ENCODE measurements at regions not wholly inside any gene's neighbourhood (a gene's known extent, or its start where the extent isn't known, plus 50 kb on each side); places are given as distances from the start of the nearest gene placed in this dataset.

DNA sequence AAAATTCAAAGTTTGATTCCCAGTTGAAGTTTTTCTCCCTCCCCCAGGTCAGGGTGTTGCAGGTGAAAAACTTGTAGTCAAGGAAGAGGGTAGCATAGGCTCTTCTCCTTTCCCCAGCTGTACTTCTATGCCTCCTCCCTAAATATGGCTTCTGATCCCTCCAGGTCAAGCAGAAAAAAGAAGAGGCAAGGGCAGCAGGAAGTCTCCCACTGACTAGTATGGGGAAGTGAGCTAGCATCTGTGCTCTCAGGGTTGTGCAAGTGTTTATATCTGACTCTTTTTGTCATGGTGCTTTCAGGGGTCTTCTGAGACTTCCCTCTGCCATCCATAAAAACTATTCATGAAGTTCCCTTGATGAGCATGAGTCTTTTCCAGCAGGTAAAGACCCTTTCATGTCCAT lies 76.0 kb downstream of the ATPSCKMT start:
- Histone ChIP-seq H3K27ac (ENCODE audit: low read length) (no peak overlapping the region), H3K4me2 (ENCODE audit: low read length) (no peak overlapping the region), H3K4me3 (ENCODE audit: low read length) (no peak overlapping the region), H3K9me3 (ENCODE audit: low read length) (no peaks in the 10 kb centered on the region), H3K27me3 (ENCODE audit: insufficient read depth, low read depth, low read length) (no peaks in the 10 kb centered on the region), H3F3A (ENCODE audit: insufficient read depth, low read length, poor library complexity, severe bottlenecking) (no peaks in the 10 kb centered on the region), H3K9ac (ENCODE audit: low read length) (no peak overlapping the region), H3K79me2 (replicated peaks; ENCODE audit: insufficient read depth, low read length) (no peaks in the 10 kb centered on the region), H4K20me1 (ENCODE audit: insufficient read depth) (no peaks in the 10 kb centered on the region), H3K36me3 (ENCODE audit: insufficient read depth, low read length) (no peaks in the 10 kb centered on the region), H3K9me2 (ENCODE audit: insufficient read depth, low read length) (no peaks in the 10 kb centered on the region), H2AFZ (ENCODE audit: low read depth, low read length) (no peak overlapping the region)
- TF ChIP-seq, protein P1, sequence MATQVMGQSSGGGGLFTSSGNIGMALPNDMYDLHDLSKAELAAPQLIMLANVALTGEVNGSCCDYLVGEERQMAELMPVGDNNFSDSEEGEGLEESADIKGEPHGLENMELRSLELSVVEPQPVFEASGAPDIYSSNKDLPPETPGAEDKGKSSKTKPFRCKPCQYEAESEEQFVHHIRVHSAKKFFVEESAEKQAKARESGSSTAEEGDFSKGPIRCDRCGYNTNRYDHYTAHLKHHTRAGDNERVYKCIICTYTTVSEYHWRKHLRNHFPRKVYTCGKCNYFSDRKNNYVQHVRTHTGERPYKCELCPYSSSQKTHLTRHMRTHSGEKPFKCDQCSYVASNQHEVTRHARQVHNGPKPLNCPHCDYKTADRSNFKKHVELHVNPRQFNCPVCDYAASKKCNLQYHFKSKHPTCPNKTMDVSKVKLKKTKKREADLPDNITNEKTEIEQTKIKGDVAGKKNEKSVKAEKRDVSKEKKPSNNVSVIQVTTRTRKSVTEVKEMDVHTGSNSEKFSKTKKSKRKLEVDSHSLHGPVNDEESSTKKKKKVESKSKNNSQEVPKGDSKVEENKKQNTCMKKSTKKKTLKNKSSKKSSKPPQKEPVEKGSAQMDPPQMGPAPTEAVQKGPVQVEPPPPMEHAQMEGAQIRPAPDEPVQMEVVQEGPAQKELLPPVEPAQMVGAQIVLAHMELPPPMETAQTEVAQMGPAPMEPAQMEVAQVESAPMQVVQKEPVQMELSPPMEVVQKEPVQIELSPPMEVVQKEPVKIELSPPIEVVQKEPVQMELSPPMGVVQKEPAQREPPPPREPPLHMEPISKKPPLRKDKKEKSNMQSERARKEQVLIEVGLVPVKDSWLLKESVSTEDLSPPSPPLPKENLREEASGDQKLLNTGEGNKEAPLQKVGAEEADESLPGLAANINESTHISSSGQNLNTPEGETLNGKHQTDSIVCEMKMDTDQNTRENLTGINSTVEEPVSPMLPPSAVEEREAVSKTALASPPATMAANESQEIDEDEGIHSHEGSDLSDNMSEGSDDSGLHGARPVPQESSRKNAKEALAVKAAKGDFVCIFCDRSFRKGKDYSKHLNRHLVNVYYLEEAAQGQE (IDR thresholded peaks at IDR 0.05; ENCODE audit: borderline replicate concordance): no peak
- TF ChIP-seq SMC3 (conservative IDR thresholded peaks at IDR 0.05; ENCODE audit: poor library complexity) (no peak), EZH2 (IDR thresholded peaks at IDR 0.05; ENCODE audit: borderline replicate concordance, insufficient read depth, low read length, poor library complexity, severe bottlenecking) (no peak), EP300 (conservative IDR thresholded peaks at IDR 0.05; ENCODE audit: poor library complexity, severe bottlenecking) (no peak), RAD21 (conservative IDR thresholded peaks at IDR 0.05) (no peak), TAF1 (IDR thresholded peaks at IDR 0.05; ENCODE audit: low read depth) (no peak), MXI1 (conservative IDR thresholded peaks at IDR 0.05; ENCODE audit: poor library complexity, severe bottlenecking) (no peak), POLR2AphosphoS5 (IDR thresholded peaks at IDR 0.05) (no peak)
- TF ChIP-seq, protein P2, sequence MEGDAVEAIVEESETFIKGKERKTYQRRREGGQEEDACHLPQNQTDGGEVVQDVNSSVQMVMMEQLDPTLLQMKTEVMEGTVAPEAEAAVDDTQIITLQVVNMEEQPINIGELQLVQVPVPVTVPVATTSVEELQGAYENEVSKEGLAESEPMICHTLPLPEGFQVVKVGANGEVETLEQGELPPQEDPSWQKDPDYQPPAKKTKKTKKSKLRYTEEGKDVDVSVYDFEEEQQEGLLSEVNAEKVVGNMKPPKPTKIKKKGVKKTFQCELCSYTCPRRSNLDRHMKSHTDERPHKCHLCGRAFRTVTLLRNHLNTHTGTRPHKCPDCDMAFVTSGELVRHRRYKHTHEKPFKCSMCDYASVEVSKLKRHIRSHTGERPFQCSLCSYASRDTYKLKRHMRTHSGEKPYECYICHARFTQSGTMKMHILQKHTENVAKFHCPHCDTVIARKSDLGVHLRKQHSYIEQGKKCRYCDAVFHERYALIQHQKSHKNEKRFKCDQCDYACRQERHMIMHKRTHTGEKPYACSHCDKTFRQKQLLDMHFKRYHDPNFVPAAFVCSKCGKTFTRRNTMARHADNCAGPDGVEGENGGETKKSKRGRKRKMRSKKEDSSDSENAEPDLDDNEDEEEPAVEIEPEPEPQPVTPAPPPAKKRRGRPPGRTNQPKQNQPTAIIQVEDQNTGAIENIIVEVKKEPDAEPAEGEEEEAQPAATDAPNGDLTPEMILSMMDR (IDR thresholded peaks at IDR 0.05; ENCODE audit: poor library complexity, severe bottlenecking): no peak

DNA sequence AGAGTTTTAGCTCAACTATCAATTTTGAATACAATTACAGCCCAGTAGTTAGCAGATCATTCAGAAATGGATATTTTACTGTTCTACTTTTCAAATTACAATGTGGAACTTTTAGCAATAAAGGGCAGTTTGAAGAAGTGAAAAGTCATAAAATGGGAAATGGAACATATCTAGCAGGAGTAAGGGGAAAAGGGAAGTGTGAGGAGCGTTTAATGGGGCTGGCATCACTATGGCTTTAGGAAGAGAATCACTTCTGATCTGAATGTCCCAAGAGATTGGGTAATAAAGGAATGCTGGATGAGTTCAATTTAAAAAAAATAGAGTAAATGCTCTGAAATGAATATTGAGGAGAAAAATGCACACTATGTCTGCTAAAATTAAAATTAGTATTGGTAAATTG lies 77.4 kb downstream of the ATPSCKMT start:
- Histone ChIP-seq H3K27ac (ENCODE audit: low read length) (no peak overlapping the region), H3K79me2 (replicated peaks; ENCODE audit: insufficient read depth, low read length) (no peaks in the 10 kb centered on the region), H3K4me3 (ENCODE audit: low read length) (no peak overlapping the region), H2AFZ (ENCODE audit: low read depth, low read length) (no peak overlapping the region), H3K9me2 (ENCODE audit: insufficient read depth, low read length) (no peaks in the 10 kb centered on the region), H4K20me1 (ENCODE audit: insufficient read depth) (no peaks in the 10 kb centered on the region), H3F3A (ENCODE audit: insufficient read depth, low read length, poor library complexity, severe bottlenecking) (no peaks in the 10 kb centered on the region), H3K9ac (ENCODE audit: low read length) (no peak overlapping the region), H3K36me3 (ENCODE audit: insufficient read depth, low read length) (no peaks in the 10 kb centered on the region), H3K4me2 (ENCODE audit: low read length) (no peak overlapping the region), H3K27me3 (ENCODE audit: insufficient read depth, low read depth, low read length) (no peaks in the 10 kb centered on the region), H3K9me3 (ENCODE audit: low read length) (no peaks in the 10 kb centered on the region)
- no peak for TF ChIP-seq SMC3 (conservative IDR thresholded peaks at IDR 0.05; ENCODE audit: poor library complexity)
- TF ChIP-seq RAD21 (conservative IDR thresholded peaks at IDR 0.05): no peak
- TF ChIP-seq MXI1 (conservative IDR thresholded peaks at IDR 0.05; ENCODE audit: poor library complexity, severe bottlenecking): no peak
- no peak for TF ChIP-seq TAF1 (IDR thresholded peaks at IDR 0.05; ENCODE audit: low read depth)
- TF ChIP-seq EZH2 (IDR thresholded peaks at IDR 0.05; ENCODE audit: borderline replicate concordance, insufficient read depth, low read length, poor library complexity, severe bottlenecking): no peak
- no peak for TF ChIP-seq POLR2AphosphoS5 (IDR thresholded peaks at IDR 0.05)
- TF ChIP-seq, protein P2 (IDR thresholded peaks at IDR 0.05; ENCODE audit: poor library complexity, severe bottlenecking): no peak
- TF ChIP-seq EP300 (conservative IDR thresholded peaks at IDR 0.05; ENCODE audit: poor library complexity, severe bottlenecking): no peak
- TF ChIP-seq, protein P1 (IDR thresholded peaks at IDR 0.05; ENCODE audit: borderline replicate concordance): no peak

Data from neural cell (in vitro differentiated cells).